Skeletal muscle tissue (tissue), 3 donors: ENCODE measurements at regions not wholly inside any gene's neighbourhood (a gene's known extent, or its start where the extent isn't known, plus 50 kb on each side); places are given as distances from the start of the nearest gene placed in this dataset.

Experiments used
- H3K27ac ChIP-seq: one replicate; pipeline ENCODE4 v1.7.0; 2013; ENCODE audit warnings: mild to moderate bottlenecking, low read depth, low read length, inconsistent platforms
- H3K27me3 ChIP-seq, 3 donors: one replicate each; pipeline ENCODE4 v1.7.0; 2013; ENCODE audit warnings: low read length in 3 of 3; ENCODE audit not compliant: control insufficient read depth in 3 of 3, insufficient read depth in 3 of 3
- H3K36me3 ChIP-seq, 3 donors: one replicate each; pipeline ENCODE4 v1.7.0; 2013; ENCODE audit warnings: low read length in 3 of 3; ENCODE audit not compliant: control insufficient read depth in 3 of 3, insufficient read depth in 3 of 3
- H3K4me1 ChIP-seq, 3 donors: one replicate each; pipeline ENCODE4 v1.7.0; 2013; ENCODE audit warnings: low read length in 3 of 3, mild to moderate bottlenecking in 3 of 3; ENCODE audit not compliant: control insufficient read depth in 3 of 3, insufficient read depth in 3 of 3
- H3K4me3 ChIP-seq, 3 donors: one replicate each; pipeline ENCODE4 v1.7.0; 2013; ENCODE audit warnings: low read length in 3 of 3
- H3K9ac ChIP-seq, 3 donors: one replicate each; pipeline ENCODE4 v1.7.0; 2013; ENCODE audit warnings: low read length in 3 of 3, mild to moderate bottlenecking in 3 of 3, moderate library complexity in 2 of 3, low read depth in 1 of 3
- H3K9me3 ChIP-seq, 3 donors: one replicate each; pipeline ENCODE4 v1.7.0; 2013; ENCODE audit warnings: low read length in 3 of 3; ENCODE audit not compliant: control insufficient read depth in 3 of 3
- donor health status: Osteomylitis.

DNA sequence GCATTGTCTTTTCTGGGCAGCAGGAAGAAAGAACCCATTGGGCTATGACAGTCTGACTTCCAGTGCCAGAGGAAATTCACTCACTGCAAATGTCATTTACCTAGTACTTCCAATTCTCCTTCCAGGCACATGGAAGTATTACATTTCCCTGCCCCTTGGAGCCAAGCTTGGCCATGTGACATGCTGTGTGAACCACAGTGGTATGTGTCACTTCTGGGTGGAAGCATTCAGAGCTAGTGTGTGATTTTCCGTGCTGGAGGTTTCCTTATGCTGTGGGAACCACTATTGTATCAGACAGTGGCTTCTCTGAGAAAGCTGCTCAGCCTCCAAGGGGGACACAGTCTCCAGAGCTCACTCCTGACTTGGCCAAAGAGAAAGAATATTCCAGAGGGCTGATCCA, 387.6 kb downstream of the CDC5L start:
- no peaks in the 10 kb centered on the region for H3K9me3 ChIP-seq
- no peak overlapping the region for H3K27ac ChIP-seq
- H3K4me1 ChIP-seq: no peaks in the 10 kb centered on the region
- H3K4me3 ChIP-seq: no peak overlapping the region
- no peaks in the 10 kb centered on the region for H3K27me3 ChIP-seq
- no peaks in the 10 kb centered on the region for H3K36me3 ChIP-seq
- no peak overlapping the region for H3K9ac ChIP-seq

DNA sequence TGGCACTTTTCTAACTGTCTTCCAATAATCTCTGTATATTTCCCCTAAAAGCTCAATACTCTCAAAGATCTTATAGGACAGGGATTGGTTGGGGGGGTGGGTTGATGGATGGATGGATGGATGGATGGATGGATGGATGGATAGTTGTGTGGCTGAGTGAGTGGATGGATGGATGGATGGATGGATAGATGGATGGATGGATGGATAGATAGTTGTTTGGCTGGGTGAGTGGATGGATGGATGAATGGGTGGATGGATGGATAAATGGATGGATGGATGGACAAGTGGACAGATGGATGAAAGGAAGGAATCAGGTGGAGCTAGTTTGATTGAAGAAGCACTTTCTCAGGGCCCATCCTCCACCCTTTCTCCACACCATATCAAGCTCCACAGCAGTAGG, 388.8 kb downstream of the CDC5L start:
- Histone ChIP-seq H3K9ac (no peak overlapping the region), H3K27me3 (no peaks in the 10 kb centered on the region), H3K27ac (no peak overlapping the region), H3K4me3 (no peak overlapping the region), H3K4me1 (no peaks in the 10 kb centered on the region), H3K36me3 (no peaks in the 10 kb centered on the region), H3K9me3 (no peaks in the 10 kb centered on the region)

DNA sequence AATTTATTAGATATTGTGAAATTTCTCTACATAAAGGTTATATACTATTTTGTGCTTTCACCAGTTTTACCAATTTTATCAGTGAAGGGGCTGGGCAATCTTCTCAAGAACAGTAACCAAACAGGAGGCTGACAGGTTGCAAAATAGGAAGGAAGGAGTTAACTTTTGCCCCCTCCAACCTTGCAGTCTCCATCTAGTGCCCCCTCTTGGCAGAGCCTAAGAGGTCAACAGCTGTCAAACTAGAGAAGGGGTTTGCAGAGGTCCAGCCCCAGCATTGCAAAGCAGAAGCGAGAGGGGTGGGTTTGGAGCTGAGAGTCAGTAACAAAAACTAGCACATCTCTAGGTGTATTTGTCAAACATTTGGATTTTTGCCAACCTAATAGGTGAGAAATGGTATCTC, 391.0 kb downstream of the CDC5L start:
- no peak overlapping the region for H3K9ac ChIP-seq
- no peak overlapping the region for H3K27ac ChIP-seq
- no peaks in the 10 kb centered on the region for H3K27me3 ChIP-seq
- no peak overlapping the region for H3K4me3 ChIP-seq
- H3K4me1 ChIP-seq: no peaks in the 10 kb centered on the region
- H3K9me3 ChIP-seq: no peaks in the 10 kb centered on the region
- H3K36me3 ChIP-seq: no peaks in the 10 kb centered on the region
